T-helper 17 cell (primary cell): ENCODE measurements at regions not wholly inside any gene's neighbourhood (a gene's known extent, or its start where the extent isn't known, plus 50 kb on each side); places are given as distances from the start of the nearest gene placed in this dataset.

Experiments
- ATAC-seq: fragments of 150-1000 bp; cut with Tn5 transposase; 2 replicates; pipeline ENCODE4 v1.10.0; 2021; ENCODE audit warnings: mild to moderate bottlenecking, moderate library complexity
- DNase-seq, 3 donors: peaks; one replicate each; pipeline versions ENCODE4 v3.0.0 to v3.0.0-alpha.2; 2020 to 2021
- H3K9me3 ChIP-seq: one replicate; pipeline ENCODE4 v1.7.0; 2013; ENCODE audit warnings: low read length, mild to moderate bottlenecking; ENCODE audit not compliant: control insufficient read depth, poor library complexity, severe bottlenecking
- H3K27ac Mint-ChIP-seq: one replicate; pipeline ENCODE4 v1.8.0; 2022; ENCODE audit warnings: mild to moderate bottlenecking, moderate library complexity, mixed read lengths
- H3K27me3 Mint-ChIP-seq: one replicate; pipeline ENCODE4 v1.8.0; 2022; ENCODE audit warnings: mixed read lengths
- H3K36me3 Mint-ChIP-seq: one replicate; pipeline ENCODE4 v1.8.0; 2022; ENCODE audit warnings: low read depth, mixed read lengths
- H3K4me1 Mint-ChIP-seq: one replicate; pipeline ENCODE4 v1.8.0; 2022; ENCODE audit warnings: mild to moderate bottlenecking, mixed read lengths
- H3K4me3 Mint-ChIP-seq: one replicate; pipeline ENCODE4 v1.8.0; 2022; ENCODE audit warnings: mild to moderate bottlenecking, moderate library complexity, mixed read lengths

- Mint-ChIP-seq H3K4me3 (no peak overlapping the region), H3K27me3 (no peaks in the 10 kb centered on the region), H3K4me1 (no peaks in the 10 kb centered on the region), H3K36me3 (no peaks in the 10 kb centered on the region), H3K27ac (no peak overlapping the region)
- H3K9me3 ChIP-seq, result no peaks in the 10 kb centered on the region
- DNase-seq (no peak), ATAC-seq (no peak)
Measured at GRCh38 chr3:148092624-148093347, 604.9 kb upstream of the AGTR1 start.

GRCh38 chr3:148093753-148094152, 604.0 kb upstream of the AGTR1 start:
- no peak overlapping the region for H3K27ac Mint-ChIP-seq
- H3K27me3 Mint-ChIP-seq, result no peaks in the 10 kb centered on the region
- H3K9me3 ChIP-seq, result no peaks in the 10 kb centered on the region
- H3K4me1 Mint-ChIP-seq, result no peaks in the 10 kb centered on the region
- no peak overlapping the region for H3K4me3 Mint-ChIP-seq
- ATAC-seq (no peak), DNase-seq (no peak)
- no peaks in the 10 kb centered on the region for H3K36me3 Mint-ChIP-seq

GRCh38 chr3:148095962-148096361, 601.7 kb upstream of the AGTR1 start:
- Mint-ChIP-seq H3K27ac (no peak overlapping the region), H3K27me3 (no peaks in the 10 kb centered on the region), H3K4me1 (no peaks in the 10 kb centered on the region), H3K4me3 (no peak overlapping the region), H3K36me3 (no peaks in the 10 kb centered on the region)
- ATAC-seq (no peak), DNase-seq (no peak)
- no peaks in the 10 kb centered on the region for H3K9me3 ChIP-seq

- no peak for ATAC-seq
- no peak overlapping the region for H3K4me3 Mint-ChIP-seq
- H3K27ac Mint-ChIP-seq, result no peak overlapping the region
- H3K27me3 Mint-ChIP-seq, result no peaks in the 10 kb centered on the region
- no peaks in the 10 kb centered on the region for H3K9me3 ChIP-seq
- H3K4me1 Mint-ChIP-seq, result no peaks in the 10 kb centered on the region
- H3K36me3 Mint-ChIP-seq, result no peaks in the 10 kb centered on the region
- no peak for DNase-seq
Measured at GRCh38 chr3:148100476-148100875, 597.2 kb upstream of the AGTR1 start.

- H3K9me3 ChIP-seq, result no peaks in the 10 kb centered on the region
- no peak for DNase-seq
- Mint-ChIP-seq H3K27ac (no peak overlapping the region), H3K4me1 (no peaks in the 10 kb centered on the region), H3K4me3 (no peak overlapping the region), H3K36me3 (no peaks in the 10 kb centered on the region), H3K27me3 (no peaks in the 10 kb centered on the region)
- no peak for ATAC-seq
Measured at GRCh38 chr3:148101061-148101460, 596.6 kb upstream of the AGTR1 start.

GRCh38 chr3:148102156-148102555, 595.5 kb upstream of the AGTR1 start:
- H3K9me3 ChIP-seq, result no peaks in the 10 kb centered on the region
- no peak for ATAC-seq
- Mint-ChIP-seq H3K27me3 (no peaks in the 10 kb centered on the region), H3K4me1 (no peaks in the 10 kb centered on the region), H3K4me3 (no peak overlapping the region), H3K27ac (no peak overlapping the region), H3K36me3 (no peaks in the 10 kb centered on the region)
- DNase-seq, result no peak

GRCh38 chr3:148106062-148106461, 591.6 kb upstream of the AGTR1 start:
- Mint-ChIP-seq H3K36me3 (no peaks in the 10 kb centered on the region), H3K4me1 (no peaks in the 10 kb centered on the region), H3K27me3 (no peaks in the 10 kb centered on the region), H3K27ac (no peak overlapping the region), H3K4me3 (no peak overlapping the region)
- no peak for ATAC-seq
- no peak for DNase-seq
- no peaks in the 10 kb centered on the region for H3K9me3 ChIP-seq

- no peak overlapping the region for H3K4me3 Mint-ChIP-seq
- DNase-seq (no peak), ATAC-seq (no peak)
- no peaks in the 10 kb centered on the region for H3K9me3 ChIP-seq
- H3K27ac Mint-ChIP-seq, result no peak overlapping the region
- no peaks in the 10 kb centered on the region for H3K4me1 Mint-ChIP-seq
- no peaks in the 10 kb centered on the region for H3K36me3 Mint-ChIP-seq
- H3K27me3 Mint-ChIP-seq, result no peaks in the 10 kb centered on the region
Measured at GRCh38 chr3:148126956-148127355, 570.7 kb upstream of the AGTR1 start.

GRCh38 chr3:148128136-148128535, 569.6 kb upstream of the AGTR1 start:
- no peaks in the 10 kb centered on the region for H3K27me3 Mint-ChIP-seq
- H3K9me3 ChIP-seq, result no peaks in the 10 kb centered on the region
- H3K4me3 Mint-ChIP-seq, result no peak overlapping the region
- no peaks in the 10 kb centered on the region for H3K4me1 Mint-ChIP-seq
- no peaks in the 10 kb centered on the region for H3K36me3 Mint-ChIP-seq
- ATAC-seq (no peak), DNase-seq (no peak)
- H3K27ac Mint-ChIP-seq, result no peak overlapping the region

- Mint-ChIP-seq H3K27me3 (no peaks in the 10 kb centered on the region), H3K4me1 (no peaks in the 10 kb centered on the region), H3K27ac (no peak overlapping the region), H3K4me3 (no peak overlapping the region), H3K36me3 (no peaks in the 10 kb centered on the region)
- H3K9me3 ChIP-seq, result no peaks in the 10 kb centered on the region
- DNase-seq, result no peak
- ATAC-seq, result no peak
Measured at GRCh38 chr3:148131990-148132638, 565.6 kb upstream of the AGTR1 start.

GRCh38 chr3:148136816-148137215, 560.9 kb upstream of the AGTR1 start:
- no peak for DNase-seq

GRCh38 chr3:148146241-148146640, 551.5 kb upstream of the AGTR1 start:
- no peaks in the 10 kb centered on the region for H3K27me3 Mint-ChIP-seq
- ATAC-seq (no peak), DNase-seq (no peak)
- no peaks in the 10 kb centered on the region for H3K9me3 ChIP-seq
- H3K4me3 Mint-ChIP-seq, result no peak overlapping the region
- no peaks in the 10 kb centered on the region for H3K4me1 Mint-ChIP-seq
- no peaks in the 10 kb centered on the region for H3K36me3 Mint-ChIP-seq
- no peak overlapping the region for H3K27ac Mint-ChIP-seq

More at GRCh38 chr3:148136816-148137215, 560.9 kb upstream of the AGTR1 start:
- Mint-ChIP-seq H3K36me3 (no peaks in the 10 kb centered on the region), H3K27me3 (no peaks in the 10 kb centered on the region), H3K27ac (no peak overlapping the region), H3K4me3 (no peak overlapping the region), H3K4me1 (no peaks in the 10 kb centered on the region)
- no peaks in the 10 kb centered on the region for H3K9me3 ChIP-seq
- ATAC-seq, result no peak

GRCh38 chr3:148146947-148147826, 550.5 kb upstream of the AGTR1 start:
- no peaks in the 10 kb centered on the region for H3K36me3 Mint-ChIP-seq

More at GRCh38 chr3:148146947-148147826, 550.5 kb upstream of the AGTR1 start:
- no peak overlapping the region for H3K4me3 Mint-ChIP-seq
- ATAC-seq (no peak), DNase-seq (no peak)
- H3K4me1 Mint-ChIP-seq, result no peaks in the 10 kb centered on the region
- H3K27me3 Mint-ChIP-seq, result no peaks in the 10 kb centered on the region
- H3K9me3 ChIP-seq, result no peaks in the 10 kb centered on the region
- H3K27ac Mint-ChIP-seq, result no peak overlapping the region
